ENCODE measurements at regions not wholly inside any gene's neighbourhood (a gene's known extent, or its start where the extent isn't known, plus 50 kb on each side); places are given as distances from the start of the nearest gene placed in this dataset.

GRCh38 chr12:97276661-97277429, 185.8 kb upstream of the RMST start:
- H3K27me3 ChIP-seq (ENCODE audit: insufficient read depth, low read length, poor library complexity): no peaks in the 10 kb centered on the region
- no CpG with 5 or more reads among the region's 1 CpG for WGBS (ENCODE audit: extremely low coverage, insufficient coverage, low lambda C conversion rate)

GRCh38 chr12:97283297-97283696, 179.3 kb upstream of the RMST start:
- Histone ChIP-seq H2BK15ac (replicated peaks; ENCODE audit: low read depth) (no peak overlapping the region), H3K79me2 (ENCODE audit: control insufficient read depth, insufficient read depth, low read length) (no peaks in the 10 kb centered on the region), H3K27ac (ENCODE audit: low read depth, low read length) (no peak overlapping the region), H3K4me1 (ENCODE audit: control insufficient read depth, low read depth, low read length) (no peaks in the 10 kb centered on the region), H3K27me3 (ENCODE audit: insufficient read depth, low read length, poor library complexity) (no peaks in the 10 kb centered on the region), H4K5ac (ENCODE audit: low read length) (no peak overlapping the region), H3K23ac (ENCODE audit: low read length) (no peak overlapping the region), H3K18ac (ENCODE audit: low read length) (no peak overlapping the region), H3K4me2 (ENCODE audit: low read length) (no peak overlapping the region), H4K8ac (ENCODE audit: low read depth, low read length) (no peak overlapping the region), H2AK5ac (ENCODE audit: low read length) (no peak overlapping the region), H3K4me3 (ENCODE audit: low read length) (no peak overlapping the region), H2BK120ac (ENCODE audit: low read depth, low read length) (no peak overlapping the region), H3K4ac (ENCODE audit: low read depth, low read length) (no peak overlapping the region), H3K36me3 (ENCODE audit: control insufficient read depth, insufficient read depth, low read length) (no peaks in the 10 kb centered on the region), H2BK5ac (ENCODE audit: low read length) (no peak overlapping the region), H3K9ac (ENCODE audit: low read length) (no peak overlapping the region), H3K56ac (ENCODE audit: low read length) (no peak overlapping the region), H3K79me1 (ENCODE audit: low read length) (no peaks in the 10 kb centered on the region)
- WGBS (ENCODE audit: extremely low coverage, insufficient coverage, low lambda C conversion rate): no CpG with 5 or more reads among the region's 8 CpGs
- DNase-seq: no peak

More at GRCh38 chr12:97276661-97277429, 185.8 kb upstream of the RMST start:
- Histone ChIP-seq H3K36me3 (ENCODE audit: control insufficient read depth, insufficient read depth, low read length) (no peaks in the 10 kb centered on the region), H3K23ac (ENCODE audit: low read length) (no peak overlapping the region), H3K79me2 (ENCODE audit: control insufficient read depth, insufficient read depth, low read length) (no peaks in the 10 kb centered on the region), H3K9ac (ENCODE audit: low read length) (no peak overlapping the region), H3K56ac (ENCODE audit: low read length) (peak overlapping the region; percentile 50), H2AK5ac (ENCODE audit: low read length) (no peak overlapping the region), H3K27ac (ENCODE audit: low read depth, low read length) (no peak overlapping the region), H2BK120ac (ENCODE audit: low read depth, low read length) (no peak overlapping the region), H2BK5ac (ENCODE audit: low read length) (no peak overlapping the region), H4K8ac (ENCODE audit: low read depth, low read length) (no peak overlapping the region), H3K4ac (ENCODE audit: low read depth, low read length) (no peak overlapping the region), H4K5ac (ENCODE audit: low read length) (no peak overlapping the region), H3K79me1 (ENCODE audit: low read length) (no peaks in the 10 kb centered on the region), H2BK15ac (replicated peaks; ENCODE audit: low read depth) (no peak overlapping the region), H3K4me2 (ENCODE audit: low read length) (no peak overlapping the region), H3K4me3 (ENCODE audit: low read length) (no peak overlapping the region), H3K18ac (ENCODE audit: low read length) (no peak overlapping the region), H3K4me1 (ENCODE audit: control insufficient read depth, low read depth, low read length) (peaks cover 8% of the 10 kb centered on the region)
- DNase-seq: no peak

- no peak overlapping the region for H2AK5ac ChIP-seq (ENCODE audit: low read length)
- WGBS (ENCODE audit: extremely low coverage, insufficient coverage, low lambda C conversion rate): no CpG with 5 or more reads among the region's 3 CpGs
- H2BK15ac ChIP-seq (replicated peaks; ENCODE audit: low read depth): no peak overlapping the region
- H3K56ac ChIP-seq (ENCODE audit: low read length): no peak overlapping the region
- no peak overlapping the region for H2BK120ac ChIP-seq (ENCODE audit: low read depth, low read length)
- no peak overlapping the region for H3K9ac ChIP-seq (ENCODE audit: low read length)
- H3K79me1 ChIP-seq (ENCODE audit: low read length): no peaks in the 10 kb centered on the region
- H3K27ac ChIP-seq (ENCODE audit: low read depth, low read length): no peak overlapping the region
- no peak overlapping the region for H4K5ac ChIP-seq (ENCODE audit: low read length)
- H2BK5ac ChIP-seq (ENCODE audit: low read length): no peak overlapping the region
- no peaks in the 10 kb centered on the region for H3K4me1 ChIP-seq (ENCODE audit: control insufficient read depth, low read depth, low read length)
- no peak overlapping the region for H3K18ac ChIP-seq (ENCODE audit: low read length)
- no peaks in the 10 kb centered on the region for H3K79me2 ChIP-seq (ENCODE audit: control insufficient read depth, insufficient read depth, low read length)
- H3K23ac ChIP-seq (ENCODE audit: low read length): no peak overlapping the region
- H3K27me3 ChIP-seq (ENCODE audit: insufficient read depth, low read length, poor library complexity): no peaks in the 10 kb centered on the region
- no peak overlapping the region for H3K4me2 ChIP-seq (ENCODE audit: low read length)
- H3K4me3 ChIP-seq (ENCODE audit: low read length): no peak overlapping the region
- H4K8ac ChIP-seq (ENCODE audit: low read depth, low read length): no peak overlapping the region
- DNase-seq: no peak
- H3K36me3 ChIP-seq (ENCODE audit: control insufficient read depth, insufficient read depth, low read length): no peaks in the 10 kb centered on the region
- no peak overlapping the region for H3K4ac ChIP-seq (ENCODE audit: low read depth, low read length)
These were observed 174.1 kb upstream of the RMST start for GRCh38 chr12:97288531-97288930.

GRCh38 chr12:97292588-97292987, 170.0 kb upstream of the RMST start:
- no peak overlapping the region for H3K27ac ChIP-seq (ENCODE audit: low read depth, low read length)
- H4K5ac ChIP-seq (ENCODE audit: low read length): no peak overlapping the region
- no peaks in the 10 kb centered on the region for H3K79me2 ChIP-seq (ENCODE audit: control insufficient read depth, insufficient read depth, low read length)
- WGBS (ENCODE audit: extremely low coverage, insufficient coverage, low lambda C conversion rate): no CpG with 5 or more reads among the region's 3 CpGs
- H3K18ac ChIP-seq (ENCODE audit: low read length): no peak overlapping the region
- H3K4ac ChIP-seq (ENCODE audit: low read depth, low read length): no peak overlapping the region
- H3K27me3 ChIP-seq (ENCODE audit: insufficient read depth, low read length, poor library complexity): no peaks in the 10 kb centered on the region
- no peak overlapping the region for H3K56ac ChIP-seq (ENCODE audit: low read length)
- no peaks in the 10 kb centered on the region for H3K36me3 ChIP-seq (ENCODE audit: control insufficient read depth, insufficient read depth, low read length)
- H2AK5ac ChIP-seq (ENCODE audit: low read length): no peak overlapping the region
- no peak overlapping the region for H2BK15ac ChIP-seq (replicated peaks; ENCODE audit: low read depth)
- no peak overlapping the region for H2BK120ac ChIP-seq (ENCODE audit: low read depth, low read length)
- no peak for DNase-seq
- H3K9ac ChIP-seq (ENCODE audit: low read length): no peak overlapping the region
- H4K8ac ChIP-seq (ENCODE audit: low read depth, low read length): no peak overlapping the region
- no peaks in the 10 kb centered on the region for H3K79me1 ChIP-seq (ENCODE audit: low read length)
- no peak overlapping the region for H3K23ac ChIP-seq (ENCODE audit: low read length)
- H2BK5ac ChIP-seq (ENCODE audit: low read length): no peak overlapping the region
- no peaks in the 10 kb centered on the region for H3K4me1 ChIP-seq (ENCODE audit: control insufficient read depth, low read depth, low read length)
- no peak overlapping the region for H3K4me2 ChIP-seq (ENCODE audit: low read length)
- no peak overlapping the region for H3K4me3 ChIP-seq (ENCODE audit: low read length)

- no peaks in the 10 kb centered on the region for H3K36me3 ChIP-seq (ENCODE audit: control insufficient read depth, insufficient read depth, low read length)
- no peak overlapping the region for H2BK5ac ChIP-seq (ENCODE audit: low read length)
- DNase-seq: no peak
- no peak overlapping the region for H3K4me2 ChIP-seq (ENCODE audit: low read length)
- H4K5ac ChIP-seq (ENCODE audit: low read length): no peak overlapping the region
- no peak overlapping the region for H3K23ac ChIP-seq (ENCODE audit: low read length)
- no peak overlapping the region for H3K56ac ChIP-seq (ENCODE audit: low read length)
- no peaks in the 10 kb centered on the region for H3K4me1 ChIP-seq (ENCODE audit: control insufficient read depth, low read depth, low read length)
- H2BK15ac ChIP-seq (replicated peaks; ENCODE audit: low read depth): no peak overlapping the region
- no CpG with 5 or more reads among the region's 1 CpG for WGBS (ENCODE audit: extremely low coverage, insufficient coverage, low lambda C conversion rate)
- no peak overlapping the region for H3K4ac ChIP-seq (ENCODE audit: low read depth, low read length)
- no peaks in the 10 kb centered on the region for H3K79me2 ChIP-seq (ENCODE audit: control insufficient read depth, insufficient read depth, low read length)
- no peak overlapping the region for H2BK120ac ChIP-seq (ENCODE audit: low read depth, low read length)
- H3K4me3 ChIP-seq (ENCODE audit: low read length): no peak overlapping the region
- no peaks in the 10 kb centered on the region for H3K27me3 ChIP-seq (ENCODE audit: insufficient read depth, low read length, poor library complexity)
- H3K27ac ChIP-seq (ENCODE audit: low read depth, low read length): no peak overlapping the region
- no peak overlapping the region for H3K18ac ChIP-seq (ENCODE audit: low read length)
- no peaks in the 10 kb centered on the region for H3K79me1 ChIP-seq (ENCODE audit: low read length)
- no peak overlapping the region for H2AK5ac ChIP-seq (ENCODE audit: low read length)
- H4K8ac ChIP-seq (ENCODE audit: low read depth, low read length): no peak overlapping the region
- H3K9ac ChIP-seq (ENCODE audit: low read length): no peak overlapping the region
These were observed 169.1 kb upstream of the RMST start for GRCh38 chr12:97293541-97293940.

- no peak overlapping the region for H3K9ac ChIP-seq (ENCODE audit: low read length)
- no peak overlapping the region for H3K23ac ChIP-seq (ENCODE audit: low read length)
- no peak overlapping the region for H3K56ac ChIP-seq (ENCODE audit: low read length)
- H3K4me2 ChIP-seq (ENCODE audit: low read length): no peak overlapping the region
- peaks cover 5% of the 10 kb centered on the region for H3K4me1 ChIP-seq (ENCODE audit: control insufficient read depth, low read depth, low read length)
- no CpG with 5 or more reads among the region's 5 CpGs for WGBS (ENCODE audit: extremely low coverage, insufficient coverage, low lambda C conversion rate)
- H4K8ac ChIP-seq (ENCODE audit: low read depth, low read length): no peak overlapping the region
- no peaks in the 10 kb centered on the region for H3K79me2 ChIP-seq (ENCODE audit: control insufficient read depth, insufficient read depth, low read length)
- H2BK120ac ChIP-seq (ENCODE audit: low read depth, low read length): no peak overlapping the region
- no peak overlapping the region for H3K27ac ChIP-seq (ENCODE audit: low read depth, low read length)
- H2AK5ac ChIP-seq (ENCODE audit: low read length): no peak overlapping the region
- DNase-seq: no peak
- H3K27me3 ChIP-seq (ENCODE audit: insufficient read depth, low read length, poor library complexity): no peaks in the 10 kb centered on the region
- H3K18ac ChIP-seq (ENCODE audit: low read length): no peak overlapping the region
- no peaks in the 10 kb centered on the region for H3K36me3 ChIP-seq (ENCODE audit: control insufficient read depth, insufficient read depth, low read length)
- H4K5ac ChIP-seq (ENCODE audit: low read length): no peak overlapping the region
- H3K79me1 ChIP-seq (ENCODE audit: low read length): no peaks in the 10 kb centered on the region
- no peak overlapping the region for H3K4ac ChIP-seq (ENCODE audit: low read depth, low read length)
- H2BK5ac ChIP-seq (ENCODE audit: low read length): no peak overlapping the region
- H2BK15ac ChIP-seq (replicated peaks; ENCODE audit: low read depth): no peak overlapping the region
- no peak overlapping the region for H3K4me3 ChIP-seq (ENCODE audit: low read length)
These were observed 162.8 kb upstream of the RMST start for GRCh38 chr12:97299847-97300246.
